ENCODE measurements at regions not wholly inside any gene's neighbourhood (a gene's known extent, or its start where the extent isn't known, plus 50 kb on each side); places are given as distances from the start of the nearest gene placed in this dataset.
"Not testable (repeated sequence)": the region's sequence is repeated elsewhere in the genome, so short reads cannot be mapped to it uniquely, and the experiment has no call there.

GRCh38 chr12:43210485-43211192, 341.4 kb downstream of the ADAMTS20 start:
- H3K9me3 Mint-ChIP-seq (ENCODE audit: low read depth) = no peaks in the 10 kb centered on the region
- no peaks in the 10 kb centered on the region for H3K36me3 Mint-ChIP-seq (ENCODE audit: low read depth)
- ChIA-PET POLR2A (no interaction called here), CTCF (no interaction called here)
- no peak overlapping the region for H3K27ac Mint-ChIP-seq
- intact Hi-C loops (cut with DNase I, micrococcal nuclease) = no loop called here
- H3K4me1 Mint-ChIP-seq = peaks cover 2% of the 10 kb centered on the region
- ATAC-seq (no peak), DNase-seq (no peak)
- no peak overlapping the region for H3K4me3 Mint-ChIP-seq
- H3K27me3 Mint-ChIP-seq = no peaks in the 10 kb centered on the region

GRCh38 chr12:43208627-43209026, 343.4 kb downstream of the ADAMTS20 start:
- H3K4me3 Mint-ChIP-seq = no peak overlapping the region
- no peak for DNase-seq
- ChIA-PET CTCF (no interaction called here), POLR2A (no interaction called here)
- no peaks in the 10 kb centered on the region for H3K9me3 Mint-ChIP-seq (ENCODE audit: low read depth)
- no peaks in the 10 kb centered on the region for H3K27me3 Mint-ChIP-seq
- no peaks in the 10 kb centered on the region for H3K36me3 Mint-ChIP-seq (ENCODE audit: low read depth)
- ATAC-seq = no peak
- no peak overlapping the region for H3K27ac Mint-ChIP-seq
- intact Hi-C loops (cut with DNase I, micrococcal nuclease) = no loop called here
- H3K4me1 Mint-ChIP-seq = peaks cover 2% of the 10 kb centered on the region

GRCh38 chr12:43208221-43208620, 343.8 kb downstream of the ADAMTS20 start:
- ATAC-seq (no peak), DNase-seq (no peak)
- H3K4me3 Mint-ChIP-seq = no peak overlapping the region
- intact Hi-C loops (cut with DNase I, micrococcal nuclease) = no loop called here
- no peaks in the 10 kb centered on the region for H3K27me3 Mint-ChIP-seq
- no peaks in the 10 kb centered on the region for H3K9me3 Mint-ChIP-seq (ENCODE audit: low read depth)
- no peak overlapping the region for H3K27ac Mint-ChIP-seq
- H3K4me1 Mint-ChIP-seq = peaks cover 2% of the 10 kb centered on the region
- POLR2A ChIA-PET = no interaction called here
- CTCF ChIA-PET = no interaction called here
- H3K36me3 Mint-ChIP-seq (ENCODE audit: low read depth) = no peaks in the 10 kb centered on the region

- POLR2A ChIA-PET = no interaction called here
- Mint-ChIP-seq H3K9me3 (ENCODE audit: low read depth) (no peaks in the 10 kb centered on the region), H3K4me3 (no peak overlapping the region), H3K4me1 (peaks cover 2% of the 10 kb centered on the region), H3K27me3 (no peaks in the 10 kb centered on the region), H3K36me3 (ENCODE audit: low read depth) (no peaks in the 10 kb centered on the region), H3K27ac (no peak overlapping the region)
- intact Hi-C loops (cut with DNase I, micrococcal nuclease) = no loop called here
- ATAC-seq (no peak), DNase-seq (no peak)
- CTCF ChIA-PET = no interaction called here
Observed at GRCh38 chr12:43206396-43206795, 345.6 kb downstream of the ADAMTS20 start.

GRCh38 chr12:43198608-43199007, 353.4 kb downstream of the ADAMTS20 start:
- POLR2A ChIA-PET = no interaction called here
- DNase-seq (no peak), ATAC-seq (no peak)
- H3K36me3 Mint-ChIP-seq (ENCODE audit: low read depth) = no peaks in the 10 kb centered on the region
- intact Hi-C loops (cut with DNase I, micrococcal nuclease) = no loop called here
- CTCF ChIA-PET = no interaction called here
- no peak overlapping the region for H3K4me3 Mint-ChIP-seq
- H3K27me3 Mint-ChIP-seq = no peaks in the 10 kb centered on the region
- H3K9me3 Mint-ChIP-seq (ENCODE audit: low read depth) = no peaks in the 10 kb centered on the region
- no peaks in the 10 kb centered on the region for H3K4me1 Mint-ChIP-seq
- no peak overlapping the region for H3K27ac Mint-ChIP-seq

- no peak for DNase-seq
- no peaks in the 10 kb centered on the region for H3K4me1 Mint-ChIP-seq
- POLR2A ChIA-PET = no interaction called here
- H3K27me3 Mint-ChIP-seq = no peaks in the 10 kb centered on the region
- H3K4me3 Mint-ChIP-seq = no peak overlapping the region
- intact Hi-C loops (cut with DNase I, micrococcal nuclease) = no loop called here
- peaks cover 2% of the 10 kb centered on the region for H3K9me3 Mint-ChIP-seq (ENCODE audit: low read depth)
- CTCF ChIA-PET = no interaction called here
- H3K27ac Mint-ChIP-seq = no peak overlapping the region
- no peak for ATAC-seq
- no peaks in the 10 kb centered on the region for H3K36me3 Mint-ChIP-seq (ENCODE audit: low read depth)
Observed at GRCh38 chr12:43196268-43196907, 355.6 kb downstream of the ADAMTS20 start.

GRCh38 chr12:43193096-43193495, 358.9 kb downstream of the ADAMTS20 start:
- H3K4me1 Mint-ChIP-seq; H3K27ac Mint-ChIP-seq; CTCF ChIA-PET; POLR2A ChIA-PET; H3K4me3 Mint-ChIP-seq; intact Hi-C loops (cut with DNase I, micrococcal nuclease); ATAC-seq; H3K27me3 Mint-ChIP-seq; H3K36me3 Mint-ChIP-seq (ENCODE audit: low read depth); DNase-seq; H3K9me3 Mint-ChIP-seq (ENCODE audit: low read depth): not testable (repeated sequence)

- H3K4me1 Mint-ChIP-seq; H3K36me3 Mint-ChIP-seq (ENCODE audit: low read depth); POLR2A ChIA-PET; DNase-seq; ATAC-seq; intact Hi-C loops (cut with DNase I, micrococcal nuclease); H3K4me3 Mint-ChIP-seq; H3K9me3 Mint-ChIP-seq (ENCODE audit: low read depth); H3K27me3 Mint-ChIP-seq; H3K27ac Mint-ChIP-seq: not testable (repeated sequence)
- CTCF ChIA-PET = interaction anchor here (0.6 kb wide), 1 partner anchor 46 kb away, joined by 3 read pairs; no protein-coding TSS in a partner anchor
Observed at GRCh38 chr12:43192442-43192841, 359.6 kb downstream of the ADAMTS20 start.

- no peaks in the 10 kb centered on the region for H3K4me1 Mint-ChIP-seq
- H3K9me3 Mint-ChIP-seq (ENCODE audit: low read depth) = peaks cover 7% of the 10 kb centered on the region
- H3K27ac Mint-ChIP-seq = no peak overlapping the region
- DNase-seq = no peak
- no peaks in the 10 kb centered on the region for H3K36me3 Mint-ChIP-seq (ENCODE audit: low read depth)
- CTCF ChIA-PET = interaction anchor here (0.8 kb wide), 1 partner anchor 9 kb away, joined by 3 read pairs; no protein-coding TSS in a partner anchor
- POLR2A ChIA-PET = no interaction called here
- H3K27me3 Mint-ChIP-seq = no peaks in the 10 kb centered on the region
- no peak overlapping the region for H3K4me3 Mint-ChIP-seq
- no peak for ATAC-seq
- intact Hi-C loops (cut with DNase I, micrococcal nuclease) = no loop called here
Observed at GRCh38 chr12:43180242-43180641, 371.8 kb downstream of the ADAMTS20 start.

- Mint-ChIP-seq H3K9me3 (ENCODE audit: low read depth) (peaks cover 7% of the 10 kb centered on the region), H3K4me3 (no peak overlapping the region), H3K27me3 (no peaks in the 10 kb centered on the region), H3K27ac (no peak overlapping the region), H3K36me3 (ENCODE audit: low read depth) (no peaks in the 10 kb centered on the region), H3K4me1 (no peaks in the 10 kb centered on the region)
- intact Hi-C loops (cut with DNase I, micrococcal nuclease) = no loop called here
- no peak for ATAC-seq
- ChIA-PET POLR2A (no interaction called here), CTCF (interaction anchor here (0.8 kb wide), 1 partner anchor 9 kb away, joined by 3 read pairs; no protein-coding TSS in a partner anchor)
- no peak for DNase-seq
Observed at GRCh38 chr12:43179486-43179885, 372.5 kb downstream of the ADAMTS20 start.

GRCh38 chr12:43177276-43177675, 374.7 kb downstream of the ADAMTS20 start:
- POLR2A ChIA-PET = no interaction called here
- Mint-ChIP-seq H3K27ac (no peak overlapping the region), H3K27me3 (no peaks in the 10 kb centered on the region), H3K4me3 (no peak overlapping the region), H3K9me3 (ENCODE audit: low read depth) (no peaks in the 10 kb centered on the region), H3K4me1 (no peaks in the 10 kb centered on the region), H3K36me3 (ENCODE audit: low read depth) (no peaks in the 10 kb centered on the region)
- CTCF ChIA-PET = no interaction called here
- DNase-seq (no peak), ATAC-seq (no peak)
- intact Hi-C loops (cut with DNase I, micrococcal nuclease) = no loop called here

GRCh38 chr12:43169115-43169681, 382.8 kb downstream of the ADAMTS20 start:
- CTCF ChIA-PET = no interaction called here
- DNase-seq = no peak

More at GRCh38 chr12:43169115-43169681, 382.8 kb downstream of the ADAMTS20 start:
- ATAC-seq = no peak
- no peaks in the 10 kb centered on the region for H3K4me1 Mint-ChIP-seq
- POLR2A ChIA-PET = no interaction called here
- no peak overlapping the region for H3K4me3 Mint-ChIP-seq
- H3K27me3 Mint-ChIP-seq = no peaks in the 10 kb centered on the region
- intact Hi-C loops (cut with DNase I, micrococcal nuclease) = no loop called here
- H3K36me3 Mint-ChIP-seq (ENCODE audit: low read depth) = no peaks in the 10 kb centered on the region
- no peaks in the 10 kb centered on the region for H3K9me3 Mint-ChIP-seq (ENCODE audit: low read depth)
- H3K27ac Mint-ChIP-seq = no peak overlapping the region

Data from activated CD4-positive, alpha-beta T cell treated with anti-CD3 and anti-CD28 coated beads for 36 hours (primary cell).